Epithelial cell of esophagus (primary cell): ENCODE measurements at regions not wholly inside any gene's neighbourhood (a gene's known extent, or its start where the extent isn't known, plus 50 kb on each side); places are given as distances from the start of the nearest gene placed in this dataset.

Source experiments
- DNase-seq: peaks from one replicate; pipeline ENCODE4 v3.0.0; 2010; ENCODE audit warnings: low read depth
- H3K4me3 ChIP-seq: 2 replicates; pipeline ENCODE4 v1.5.1; 2011; ENCODE audit warnings: mild to moderate bottlenecking, low read length, control low read depth
- CTCF ChIP-seq: IDR thresholded peaks from 2 replicates; pipeline ENCODE4 v1.5.1; 2011; ENCODE audit warnings: low read depth, mild to moderate bottlenecking, low read length, control low read depth, inconsistent platforms; ENCODE audit not compliant: insufficient read depth; ENCODE audit errors: missing control alignments

GRCh38 chr5:3284506-3284905, 311.1 kb upstream of the IRX1 start:
- H3K4me3 ChIP-seq = no peak overlapping the region
- TF ChIP-seq CTCF = no peak
- no peak for DNase-seq

- no peak overlapping the region for H3K4me3 ChIP-seq
- no peak for TF ChIP-seq CTCF
- no peak for DNase-seq
Measured at GRCh38 chr5:3282841-3283240, 312.8 kb upstream of the IRX1 start.

DNA sequence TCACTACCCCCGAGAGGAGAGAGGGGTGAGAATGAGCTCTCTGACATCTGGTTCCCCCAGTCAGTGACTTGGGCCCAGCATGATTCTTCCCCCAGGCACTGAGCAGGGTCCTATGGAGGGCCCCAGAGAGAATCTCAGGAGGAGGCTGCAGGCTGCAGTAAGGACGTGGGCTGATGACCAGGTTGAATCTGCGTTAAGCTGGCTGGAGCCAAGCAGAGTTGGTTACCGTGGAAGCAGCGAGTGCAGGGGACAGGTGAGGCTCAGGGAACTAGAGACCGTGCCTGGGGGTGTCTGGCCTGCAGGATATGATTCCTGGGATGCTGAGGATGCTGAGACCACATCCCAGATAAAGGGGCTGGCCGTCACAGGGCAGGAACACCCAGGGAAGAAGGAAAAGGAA, 314.3 kb upstream of the IRX1 start:
- no peak for DNase-seq
- TF ChIP-seq CTCF = no peak
- no peak overlapping the region for H3K4me3 ChIP-seq

- no peak overlapping the region for H3K4me3 ChIP-seq
- DNase-seq = no peak
- TF ChIP-seq CTCF = no peak
Measured at GRCh38 chr5:3278643-3279042, 317.0 kb upstream of the IRX1 start.

DNA sequence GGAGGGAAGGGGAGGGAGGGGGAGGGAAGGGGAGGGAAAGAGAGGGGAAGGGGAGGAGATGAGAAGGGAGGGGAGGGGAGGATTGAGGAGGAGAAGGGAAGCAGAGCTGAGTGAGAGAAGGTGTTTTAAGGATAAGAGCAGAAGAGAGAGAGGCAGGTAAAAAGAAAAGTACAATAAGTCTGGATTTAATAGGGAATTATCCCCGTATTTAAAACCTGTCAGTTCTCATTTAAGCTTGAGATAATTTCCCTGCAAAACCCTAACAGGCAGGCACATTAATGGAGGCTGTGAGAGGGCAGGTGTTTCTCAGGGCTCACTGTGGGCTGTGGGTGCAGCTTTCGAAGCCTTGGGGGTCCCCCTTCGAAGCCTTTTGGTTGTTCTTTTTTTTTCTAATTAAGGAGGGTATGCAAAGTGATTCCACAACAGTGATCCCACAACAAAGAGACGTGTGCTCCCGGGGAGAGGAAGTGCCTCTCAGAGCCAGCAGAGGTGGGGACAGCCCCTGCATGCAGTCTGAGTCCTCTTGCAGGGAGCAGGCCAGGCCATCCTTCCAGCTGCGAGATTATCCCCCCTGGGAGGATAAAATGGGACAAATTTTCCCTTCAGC, 317.9 kb upstream of the IRX1 start:
- H3K4me3 ChIP-seq = no peak overlapping the region
- TF ChIP-seq CTCF = no peak
- DNase-seq = no peak

GRCh38 chr5:3276896-3277295, 318.7 kb upstream of the IRX1 start:
- H3K4me3 ChIP-seq = no peak overlapping the region
- DNase-seq = no peak
- TF ChIP-seq CTCF = no peak

GRCh38 chr5:3269395-3270169, 326.1 kb upstream of the IRX1 start:
- no peak overlapping the region for H3K4me3 ChIP-seq
- TF ChIP-seq CTCF = no peak
- no peak for DNase-seq
